NCI-H1436 (cell line): ENCODE measurements at regions not wholly inside any gene's neighbourhood (a gene's known extent, or its start where the extent isn't known, plus 50 kb on each side); places are given as distances from the start of the nearest gene placed in this dataset.
A peak's percentile ranks its signal among the peaks of the same experiment; 100 is the strongest.

Experiments
- DNase-seq: peaks from one replicate; lab custom pipeline; 2025; lab: John Stamatoyannopoulos, UW

- no peak for DNase-seq
Measured at GRCh38 chr7:21221130-21221529, 206.8 kb upstream of the SP4 start.

- DNase-seq: no peak
Measured at GRCh38 chr7:21238400-21239116, 189.3 kb upstream of the SP4 start.

- DNase-seq: no peak
Measured at GRCh38 chr7:21243265-21243664, 184.6 kb upstream of the SP4 start.

- no peak for DNase-seq
Measured at GRCh38 chr7:21251151-21251800, 176.6 kb upstream of the SP4 start.

- peak; percentile 78 for DNase-seq
Measured at GRCh38 chr7:21253740-21254687, 173.9 kb upstream of the SP4 start.

GRCh38 chr7:21256310-21256877 is 171.5 kb upstream of the SP4 start:
- peak; percentile 29 for DNase-seq

GRCh38 chr7:21260939-21261338 is 166.9 kb upstream of the SP4 start:
- no peak for DNase-seq

- peak; percentile 40 for DNase-seq
Measured at GRCh38 chr7:21261627-21262594, 166.0 kb upstream of the SP4 start.

GRCh38 chr7:21269021-21269420 is 158.9 kb upstream of the SP4 start:
- no peak for DNase-seq

GRCh38 chr7:21276471-21277035 is 151.3 kb upstream of the SP4 start:
- DNase-seq: no peak

- no peak for DNase-seq
Measured at GRCh38 chr7:21278944-21279343, 148.9 kb upstream of the SP4 start.

GRCh38 chr7:21281193-21281592 is 146.7 kb upstream of the SP4 start:
- no peak for DNase-seq

- no peak for DNase-seq
Measured at GRCh38 chr7:21293771-21294170, 134.1 kb upstream of the SP4 start.

GRCh38 chr7:21299766-21300165 is 128.1 kb upstream of the SP4 start:
- DNase-seq: no peak

- DNase-seq: no peak
Measured at GRCh38 chr7:21300692-21301091, 127.2 kb upstream of the SP4 start.

GRCh38 chr7:21304808-21305375 is 123.0 kb upstream of the SP4 start:
- no peak for DNase-seq

- no peak for DNase-seq
Measured at GRCh38 chr7:21305455-21306235, 122.2 kb upstream of the SP4 start.

GRCh38 chr7:21314954-21315353 is 112.9 kb upstream of the SP4 start:
- DNase-seq: no peak
